ENCODE measurements at regions not wholly inside any gene's neighbourhood (a gene's known extent, or its start where the extent isn't known, plus 50 kb on each side); places are given as distances from the start of the nearest gene placed in this dataset.

GRCh38 chr16:51759999-51760398 is 608.9 kb upstream of the SALL1 start:
- TF ChIP-seq ISL1 (CRISPR knock-in tag; IDR thresholded peaks at IDR 0.05) (no peak), CREB5 (CRISPR knock-in tag; IDR thresholded peaks at IDR 0.05; ENCODE audit: low read depth) (no peak), TCF4 (CRISPR knock-in tag; IDR thresholded peaks at IDR 0.05; ENCODE audit: borderline replicate concordance) (no peak), ZFP30 (CRISPR knock-in tag; IDR thresholded peaks at IDR 0.05) (no peak), TOX (CRISPR knock-in tag; IDR thresholded peaks at IDR 0.05; ENCODE audit: borderline replicate concordance) (no peak), BACH2 (CRISPR knock-in tag; IDR thresholded peaks at IDR 0.05; ENCODE audit: borderline replicate concordance) (no peak), TSHZ2 (CRISPR knock-in tag; IDR thresholded peaks at IDR 0.05) (no peak), RARB (CRISPR knock-in tag; IDR thresholded peaks at IDR 0.05) (no peak), SNAI2 (CRISPR knock-in tag; IDR thresholded peaks at IDR 0.05) (no peak), GLIS3 (CRISPR knock-in tag; IDR thresholded peaks at IDR 0.05) (no peak), PATZ1 (CRISPR knock-in tag; IDR thresholded peaks at IDR 0.05; ENCODE audit: borderline replicate concordance) (no peak), ZNF8 (CRISPR knock-in tag; IDR thresholded peaks at IDR 0.05) (no peak)
